DMS53 treated with DMSO at 0.1 percent for 48 hours (cell line): ENCODE measurements at regions not wholly inside any gene's neighbourhood (a gene's known extent, or its start where the extent isn't known, plus 50 kb on each side); places are given as distances from the start of the nearest gene placed in this dataset.
"Not testable (repeated sequence)": the region's sequence is repeated elsewhere in the genome, so short reads cannot be mapped to it uniquely, and the experiment has no call there.

Experiments used
- DNase-seq: peaks from one replicate; lab custom pipeline; 2025; ENCODE audit not compliant: unreplicated experiment; lab: John Stamatoyannopoulos, UW

DNA sequence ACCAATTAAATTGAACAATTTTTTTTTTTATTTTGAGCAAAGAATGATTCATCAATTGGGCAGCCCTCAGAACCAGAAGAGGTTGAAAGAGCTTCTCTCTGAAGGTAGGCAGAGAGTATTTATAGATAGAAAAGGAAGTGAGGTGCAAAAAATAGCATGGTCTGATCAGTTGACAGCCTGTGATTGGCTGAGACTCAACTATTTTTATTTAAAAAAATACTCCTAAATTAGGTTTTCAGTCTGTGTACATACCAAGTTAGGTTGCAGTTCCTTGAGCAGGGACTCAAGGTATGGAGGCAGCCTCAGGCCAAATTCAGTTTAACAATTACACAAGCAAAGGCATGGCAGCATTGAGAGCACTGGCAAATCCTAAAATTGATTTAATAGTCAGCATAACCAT, 1074.7 kb downstream of the SORCS1 start:
- no peak for DNase-seq

- no peak for DNase-seq
These were observed 1078.1 kb downstream of the SORCS1 start for GRCh38 chr10:106086391-106086790.

- DNase-seq, result no peak
These were observed 1080.9 kb downstream of the SORCS1 start for GRCh38 chr10:106083572-106083971.

GRCh38 chr10:106082865-106083264, 1081.6 kb downstream of the SORCS1 start:
- DNase-seq, result no peak

- no peak for DNase-seq
These were observed 1085.5 kb downstream of the SORCS1 start for GRCh38 chr10:106078895-106079576.

DNA sequence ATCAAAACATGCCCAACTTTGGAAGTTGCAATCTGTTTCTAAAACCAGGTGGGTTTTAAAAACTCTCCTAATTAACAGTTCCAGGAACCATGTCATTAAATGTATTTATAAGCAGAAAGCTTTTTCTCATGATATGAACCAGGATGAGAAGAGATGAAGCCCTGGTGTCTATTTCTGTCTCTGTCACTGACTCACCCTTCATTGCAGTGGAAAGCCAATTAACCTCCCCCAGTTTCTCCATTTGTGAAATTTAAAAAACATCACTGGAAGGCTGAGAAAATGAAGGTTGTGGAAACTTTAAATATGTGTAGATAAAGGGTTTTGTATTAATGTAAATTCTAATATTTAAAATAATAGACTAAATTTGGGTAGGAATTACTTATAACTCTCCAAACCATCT, 1088.0 kb downstream of the SORCS1 start:
- DNase-seq, result no peak

- no peak for DNase-seq
These were observed 1111.4 kb downstream of the SORCS1 start for GRCh38 chr10:106053061-106053460.

- DNase-seq, result no peak
These were observed 1120.0 kb downstream of the SORCS1 start for GRCh38 chr10:106044503-106044902.

DNA sequence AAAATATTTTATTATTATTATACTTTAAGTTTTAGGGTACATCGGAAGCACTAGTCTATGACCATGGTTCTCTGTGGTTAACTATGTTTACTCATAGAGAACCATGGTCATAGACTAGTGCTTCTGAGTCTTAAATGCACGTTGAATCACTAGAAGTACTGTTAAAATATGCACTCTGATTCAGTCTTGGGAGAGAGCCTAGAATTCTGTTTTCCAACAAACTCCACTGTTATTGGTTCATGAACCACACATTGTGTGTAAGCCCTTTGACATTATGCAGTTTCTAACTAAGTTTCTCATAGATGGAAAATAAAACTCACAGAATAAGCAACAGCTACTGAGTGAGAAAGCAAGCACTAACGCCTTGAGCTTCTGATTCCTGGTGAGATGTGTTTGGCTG, 1120.6 kb downstream of the SORCS1 start:
- DNase-seq, result no peak

DNA sequence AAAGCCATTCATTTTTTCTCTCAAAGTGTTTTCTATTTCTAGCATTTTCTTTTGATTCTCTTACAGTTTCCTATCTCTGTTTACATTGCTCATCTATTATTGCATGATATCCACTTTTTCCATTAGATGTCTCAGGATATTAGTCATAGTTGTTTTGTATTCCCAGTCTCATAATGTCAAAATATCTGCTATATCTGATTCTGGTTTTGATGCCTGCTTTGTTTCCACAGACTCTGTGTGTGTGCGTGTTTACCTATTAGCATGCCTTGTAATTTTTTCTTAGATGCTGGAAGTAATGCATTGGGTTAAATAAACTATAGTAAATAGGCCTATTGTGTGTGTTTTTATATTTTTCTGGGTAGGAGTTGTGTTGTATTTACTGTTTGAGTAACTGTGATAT, 1126.3 kb downstream of the SORCS1 start:
- DNase-seq, result no peak

DNA sequence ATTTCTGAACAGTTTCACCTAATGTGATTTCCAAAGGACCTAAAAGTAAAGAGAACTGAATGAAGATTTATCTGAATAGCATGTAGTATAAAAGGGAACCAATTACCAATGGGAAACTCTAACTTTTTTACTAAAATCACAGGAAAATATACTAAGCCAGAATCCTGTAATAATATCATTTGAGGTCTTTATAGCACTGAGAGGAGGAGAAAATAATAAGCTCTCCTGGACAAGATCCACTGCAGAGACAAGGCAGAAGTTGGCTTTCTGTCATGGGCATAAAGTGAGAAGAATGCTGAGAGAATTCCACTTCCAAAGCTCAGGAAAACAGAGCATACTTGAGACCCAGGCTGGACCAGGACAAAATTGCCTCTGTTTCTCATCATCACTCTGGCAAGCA, 1131.4 kb downstream of the SORCS1 start:
- no peak for DNase-seq

- DNase-seq, result no peak
These were observed 1132.0 kb downstream of the SORCS1 start for GRCh38 chr10:106032450-106033002.

GRCh38 chr10:106027240-106027639, 1137.3 kb downstream of the SORCS1 start:
- no peak for DNase-seq

GRCh38 chr10:106025208-106025811, 1139.2 kb downstream of the SORCS1 start:
- no peak for DNase-seq

- no peak for DNase-seq
These were observed 1141.2 kb downstream of the SORCS1 start for GRCh38 chr10:106023329-106023728.

DNA sequence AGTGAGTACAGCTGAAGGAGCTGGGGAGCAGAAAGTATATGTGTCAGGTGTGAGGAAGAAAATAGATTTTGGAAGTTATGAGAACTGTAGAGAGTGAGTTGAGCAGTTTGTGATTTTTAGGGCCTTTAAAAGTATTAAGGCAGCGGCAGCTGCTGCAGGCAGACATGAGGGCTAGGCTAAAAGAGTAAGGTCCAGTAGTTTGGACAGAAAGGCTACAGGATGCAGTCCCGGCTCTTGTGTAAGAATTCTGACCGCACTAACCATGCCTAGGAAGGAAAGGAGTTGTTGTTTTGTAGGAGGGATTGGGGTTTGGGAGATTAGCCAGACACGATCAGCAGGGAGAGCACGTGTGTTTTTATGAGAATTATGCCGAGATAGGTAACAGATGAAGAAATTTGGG, 1144.9 kb downstream of the SORCS1 start:
- DNase-seq, result not testable (repeated sequence)

DNA sequence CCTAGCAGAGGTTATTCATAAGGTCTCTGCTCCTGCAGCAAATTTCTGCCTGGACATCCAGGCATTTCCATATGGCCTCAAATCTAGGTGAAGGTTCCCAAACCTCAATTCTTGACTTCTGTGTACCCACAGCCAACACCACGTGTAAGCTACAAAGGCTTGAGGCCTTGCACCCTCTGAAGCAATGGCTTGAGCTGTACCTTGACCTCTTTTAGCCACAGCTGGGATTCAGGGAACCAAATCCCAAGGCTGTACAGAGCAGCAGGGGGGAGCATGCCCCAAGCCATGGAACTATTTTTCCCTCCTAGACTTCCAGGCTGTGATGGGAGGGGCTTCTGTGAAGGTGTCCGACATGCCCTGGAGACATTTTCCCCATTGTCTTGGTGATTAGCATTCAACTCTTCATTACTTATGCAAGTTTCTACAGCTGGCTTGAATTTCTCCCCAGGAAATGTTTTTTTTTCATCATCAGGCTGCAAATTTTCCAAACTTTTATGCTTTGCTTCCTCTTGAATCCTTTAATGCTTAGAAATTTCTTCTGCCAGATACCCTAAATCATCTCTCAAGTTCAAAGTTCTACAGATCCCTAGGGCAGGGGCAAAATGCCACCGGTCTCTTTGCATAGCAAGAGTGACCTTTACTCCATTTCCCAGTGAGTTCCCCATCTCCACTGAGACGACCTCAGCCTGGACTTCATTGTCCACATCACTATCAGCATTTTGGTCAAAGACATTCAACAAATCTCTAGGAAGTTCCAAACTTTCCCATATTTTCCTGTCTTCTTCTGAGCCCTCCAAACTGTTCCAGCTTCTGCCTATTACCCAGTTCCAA, 1148.9 kb downstream of the SORCS1 start:
- not testable (repeated sequence) for DNase-seq

GRCh38 chr10:106011250-106011649, 1153.3 kb downstream of the SORCS1 start:
- DNase-seq, result no peak

- DNase-seq, result no peak
These were observed 1163.8 kb downstream of the SORCS1 start for GRCh38 chr10:106000721-106001120.

DNA sequence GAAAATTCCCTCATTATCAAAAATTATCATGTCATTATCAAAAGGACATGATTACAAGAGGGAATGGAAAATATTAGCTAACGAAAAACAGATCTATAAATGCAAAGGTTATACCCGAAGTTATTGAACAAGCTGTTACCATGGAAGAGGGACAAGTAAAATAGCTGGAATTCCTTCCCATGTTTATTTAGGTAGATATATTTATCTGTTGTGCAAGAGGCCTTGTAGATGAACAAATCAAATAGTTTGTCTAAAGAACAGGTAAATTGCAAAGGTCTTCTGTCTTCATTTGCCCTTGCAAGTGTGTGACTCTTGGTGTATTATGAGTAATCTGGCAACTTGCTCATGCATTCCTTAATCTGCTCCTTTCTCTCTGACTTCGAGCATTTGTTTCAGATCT, 1170.9 kb downstream of the SORCS1 start:
- no peak for DNase-seq

DNA sequence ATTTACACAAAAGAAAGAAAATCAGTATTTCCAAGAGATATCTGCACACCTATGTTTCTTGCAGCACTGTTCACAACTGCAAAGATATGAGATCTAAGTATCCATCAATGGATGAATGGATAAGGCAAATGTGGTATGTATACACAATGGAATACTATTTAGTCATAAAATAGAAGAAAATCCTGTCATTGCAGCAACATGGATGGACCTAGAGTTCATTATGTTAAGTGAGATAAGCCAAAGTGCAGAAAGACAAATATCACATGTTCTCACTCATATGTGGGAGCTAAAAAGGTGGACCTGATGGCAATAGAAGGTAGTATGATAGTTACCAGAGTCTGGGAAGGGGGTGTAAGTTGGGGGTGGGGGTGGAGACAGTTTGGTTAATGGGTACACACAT, 1171.6 kb downstream of the SORCS1 start:
- DNase-seq, result no peak

DNA sequence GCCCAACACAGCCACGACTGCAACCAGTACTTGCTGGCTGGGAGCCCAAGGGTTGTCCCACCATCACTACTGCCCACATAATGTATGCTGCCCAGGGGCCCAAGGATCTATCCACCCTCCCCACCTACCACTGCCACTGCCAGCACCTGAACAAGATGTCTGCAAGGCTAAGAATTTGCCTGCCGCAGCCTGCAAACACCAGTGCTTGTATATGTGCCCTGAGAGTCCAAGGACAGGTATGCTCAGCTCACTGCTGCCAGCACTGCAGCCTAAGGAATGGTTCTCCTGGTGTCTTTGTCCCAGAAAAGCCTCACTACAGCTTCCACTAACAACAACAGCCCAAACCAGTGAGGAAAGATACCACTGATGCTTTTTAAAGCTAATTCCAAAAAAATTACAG, 1174.0 kb downstream of the SORCS1 start:
- no peak for DNase-seq
